ENCODE measurements at regions not wholly inside any gene's neighbourhood (a gene's known extent, or its start where the extent isn't known, plus 50 kb on each side); places are given as distances from the start of the nearest gene placed in this dataset.

DNA sequence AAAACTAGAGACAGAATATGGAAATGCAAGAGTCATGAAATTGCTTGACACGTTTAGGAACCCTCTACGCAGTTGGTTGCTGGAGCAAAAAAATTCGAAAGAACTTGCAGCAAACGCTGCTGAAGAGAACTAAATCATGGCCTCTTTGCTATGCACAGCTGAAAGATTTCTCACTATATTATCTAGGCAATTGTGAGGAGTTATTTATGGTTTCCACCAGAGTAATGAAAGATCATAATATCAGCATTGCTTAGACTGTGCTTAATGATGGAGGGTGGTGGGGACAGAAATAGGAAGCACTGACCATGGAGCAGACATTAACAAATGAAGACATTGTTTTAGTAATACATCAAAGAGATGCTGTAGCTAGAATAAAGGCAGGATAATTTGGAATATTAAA lies 593.4 kb upstream of the ZNF717 start:
- TF ChIP-seq, protein P1, sequence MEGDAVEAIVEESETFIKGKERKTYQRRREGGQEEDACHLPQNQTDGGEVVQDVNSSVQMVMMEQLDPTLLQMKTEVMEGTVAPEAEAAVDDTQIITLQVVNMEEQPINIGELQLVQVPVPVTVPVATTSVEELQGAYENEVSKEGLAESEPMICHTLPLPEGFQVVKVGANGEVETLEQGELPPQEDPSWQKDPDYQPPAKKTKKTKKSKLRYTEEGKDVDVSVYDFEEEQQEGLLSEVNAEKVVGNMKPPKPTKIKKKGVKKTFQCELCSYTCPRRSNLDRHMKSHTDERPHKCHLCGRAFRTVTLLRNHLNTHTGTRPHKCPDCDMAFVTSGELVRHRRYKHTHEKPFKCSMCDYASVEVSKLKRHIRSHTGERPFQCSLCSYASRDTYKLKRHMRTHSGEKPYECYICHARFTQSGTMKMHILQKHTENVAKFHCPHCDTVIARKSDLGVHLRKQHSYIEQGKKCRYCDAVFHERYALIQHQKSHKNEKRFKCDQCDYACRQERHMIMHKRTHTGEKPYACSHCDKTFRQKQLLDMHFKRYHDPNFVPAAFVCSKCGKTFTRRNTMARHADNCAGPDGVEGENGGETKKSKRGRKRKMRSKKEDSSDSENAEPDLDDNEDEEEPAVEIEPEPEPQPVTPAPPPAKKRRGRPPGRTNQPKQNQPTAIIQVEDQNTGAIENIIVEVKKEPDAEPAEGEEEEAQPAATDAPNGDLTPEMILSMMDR (IDR thresholded peaks at IDR 0.05): no peak
- TF ChIP-seq POLR2A (IDR thresholded peaks at IDR 0.05): no peak
